Esophagus squamous epithelium (tissue), 4 donors: ENCODE measurements at regions not wholly inside any gene's neighbourhood (a gene's known extent, or its start where the extent isn't known, plus 50 kb on each side); places are given as distances from the start of the nearest gene placed in this dataset.

Source experiments
- CTCF ChIP-seq, 6 experiments: fragments of 450-650 bp in 4 of 6; fragments of 200-600 bp in 2 of 6; sonication (generic) in 2 of 6; IDR thresholded peaks; one replicate each; pipeline ENCODE4 v1.5.1; 2016 to 2019; ENCODE audit warnings: antibody characterized with exemption in 6 of 6, mild to moderate bottlenecking in 4 of 6, moderate library complexity in 4 of 6
- POLR2A ChIP-seq, 4 donors: fragments of 450-650 bp; IDR thresholded peaks; one replicate each; pipeline ENCODE4 v1.6.1; 2017; ENCODE audit warnings: antibody characterized with exemption in 4 of 4, mild to moderate bottlenecking in 4 of 4, moderate library complexity in 3 of 4

GRCh38 chr15:87167706-87168105, 1088.0 kb downstream of the AGBL1 start:
- TF ChIP-seq CTCF (IDR thresholded peaks at IDR 0.05) (no peak), POLR2A (IDR thresholded peaks at IDR 0.05) (no peak)
